H1 (cell line): ENCODE measurements at regions not wholly inside any gene's neighbourhood (a gene's known extent, or its start where the extent isn't known, plus 50 kb on each side); places are given as distances from the start of the nearest gene placed in this dataset.

Source experiments
- CBX8 ChIP-seq: fragments of 300-800, 300-1000 bp; sonication (generic); IDR thresholded peaks from 2 replicates; pipeline ENCODE4 v1.7.1; 2016; ENCODE audit warnings: low read depth, low read length, borderline replicate concordance
- GTF2F1 ChIP-seq: IDR thresholded peaks from 2 replicates; pipeline ENCODE4 v1.6.1; 2012; ENCODE audit warnings: low read depth, low read length, improper control_type of control experiment, borderline replicate concordance
- JUN ChIP-seq: IDR thresholded peaks from 2 replicates; pipeline ENCODE4 v1.6.1; 2011; ENCODE audit warnings: low read depth, mild to moderate bottlenecking, improper control_type of control experiment, low read length
- RBBP5 ChIP-seq: IDR thresholded peaks from 2 replicates; pipeline ENCODE4 v1.7.1; 2012; ENCODE audit warnings: low read depth, mild to moderate bottlenecking, inconsistent platforms, low read length, moderate library complexity, borderline replicate concordance
- ZNF274 ChIP-seq: IDR thresholded peaks from 2 replicates; pipeline ENCODE4 v1.7.0; 2012; ENCODE audit warnings: low read length, borderline replicate concordance; ENCODE audit errors: extremely low read depth

DNA sequence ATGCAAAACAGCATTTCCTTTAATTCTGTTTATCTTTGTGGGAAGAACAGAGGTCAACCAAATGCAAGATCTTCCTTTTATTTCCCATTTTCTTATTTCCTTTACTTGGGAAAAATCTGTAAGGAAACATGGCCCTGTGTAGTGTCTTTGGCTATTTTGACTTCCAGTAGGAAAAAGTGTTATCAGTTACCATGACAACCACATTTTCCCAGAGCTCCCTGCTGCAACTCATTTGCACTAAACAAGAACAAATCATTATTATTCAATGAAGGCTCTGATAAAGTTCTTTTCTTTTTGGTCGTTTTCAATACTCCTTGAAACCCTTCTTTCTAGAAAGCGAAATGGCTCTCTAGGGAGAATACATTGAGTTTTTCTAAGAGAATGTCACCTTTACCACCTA lies 117.2 kb upstream of the DDX53 start:
- TF ChIP-seq GTF2F1 (no peak), CBX8 (no peak), RBBP5 (no peak), ZNF274 (no peak), JUN (no peak)
